ENCODE measurements at regions not wholly inside any gene's neighbourhood (a gene's known extent, or its start where the extent isn't known, plus 50 kb on each side); places are given as distances from the start of the nearest gene placed in this dataset.
"Not testable (repeated sequence)": the region's sequence is repeated elsewhere in the genome, so short reads cannot be mapped to it uniquely, and the experiment has no call there.

DNA sequence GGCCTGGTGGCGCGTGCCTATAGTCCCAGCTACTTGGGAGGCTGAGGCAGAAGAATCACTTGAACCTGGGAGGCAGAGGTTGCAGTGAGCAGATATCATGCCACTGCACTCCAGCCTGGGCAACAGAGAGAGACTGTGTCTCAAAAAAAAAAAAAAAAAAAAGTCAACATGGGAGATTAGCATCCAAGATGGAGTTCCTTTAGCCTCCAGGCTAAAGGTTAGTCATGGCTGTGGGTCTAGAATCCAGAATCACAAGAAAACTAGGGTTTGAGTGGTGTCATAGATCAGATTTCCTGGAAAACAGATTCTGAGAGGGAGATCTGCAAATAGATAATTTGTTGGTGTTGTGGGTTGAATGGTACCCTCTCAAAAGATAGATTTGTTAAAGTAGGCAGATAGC lies 117.2 kb downstream of the CD24 start:
- H3K27me3 Mint-ChIP-seq (ENCODE audit: low read depth); ATAC-seq (replicated peaks in 1 of 2); H3K27ac Mint-ChIP-seq; H3K36me3 Mint-ChIP-seq (ENCODE audit: insufficient read depth in 2 of 2); H3K9me3 Mint-ChIP-seq; H3K4me1 Mint-ChIP-seq (ENCODE audit: low read depth); H3K4me3 Mint-ChIP-seq; DNase-seq: not testable (repeated sequence)

DNA sequence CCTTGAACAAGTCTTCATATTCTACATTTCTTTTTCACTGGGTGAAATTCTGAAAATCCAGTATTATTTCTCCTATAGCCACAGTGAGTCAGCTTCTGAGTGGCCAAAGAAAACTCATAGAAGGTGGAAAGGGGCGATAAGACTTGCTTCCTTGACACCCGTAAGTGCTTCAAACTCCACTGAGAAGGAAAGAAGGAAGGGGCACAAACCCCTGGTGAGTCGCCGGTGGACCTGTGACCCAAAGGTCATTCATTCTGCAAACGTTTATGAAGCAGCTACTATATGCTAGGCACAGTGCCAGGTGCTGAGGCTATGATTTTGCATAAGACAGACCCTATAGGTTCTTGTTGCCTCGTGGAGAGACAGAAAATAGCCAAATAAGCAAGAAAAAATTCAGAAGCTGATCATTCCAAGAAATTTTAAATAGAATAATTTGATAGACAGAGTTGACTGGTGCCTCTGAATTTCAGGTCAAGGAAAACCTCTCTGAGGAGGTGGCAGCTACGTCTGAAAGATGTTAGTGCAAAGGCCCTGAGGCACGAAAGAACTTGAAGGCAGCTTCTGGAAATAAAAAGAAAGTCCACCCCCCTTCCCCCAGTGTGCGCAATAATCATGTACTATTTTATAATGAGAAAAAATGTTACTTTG lies 118.2 kb downstream of the CD24 start:
- Mint-ChIP-seq H3K27ac (no peak overlapping the region), H3K9me3 (peaks cover 2 to 5% of the 10 kb centered on the region in 2 donors), H3K4me1 (ENCODE audit: low read depth) (no peaks in the 10 kb centered on the region), H3K4me3 (no peak overlapping the region), H3K36me3 (ENCODE audit: insufficient read depth in 2 of 2) (peaks cover 0 to 4% of the 10 kb centered on the region in 2 donors), H3K27me3 (ENCODE audit: low read depth) (peaks cover 7% of the 10 kb centered on the region)
- DNase-seq (no peak), ATAC-seq (replicated peaks in 1 of 2) (no peak)

DNA sequence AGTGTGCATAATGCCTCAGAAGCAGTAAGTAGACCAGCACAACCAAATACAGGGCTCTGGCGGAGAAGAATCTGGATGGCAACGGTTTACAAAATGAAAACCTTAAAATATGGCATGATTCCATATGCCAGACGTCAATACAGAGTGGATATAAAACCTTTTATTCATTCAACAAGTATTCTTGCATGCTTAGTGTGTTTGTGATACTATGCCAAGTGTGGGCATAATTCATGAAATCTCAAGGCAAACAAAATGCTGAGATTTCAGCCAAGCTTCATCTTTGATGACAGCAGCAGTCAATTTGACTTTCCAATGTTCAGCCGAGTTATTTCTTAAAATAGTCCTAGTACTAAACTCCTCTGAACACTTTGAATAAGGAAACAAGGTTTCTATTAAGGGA lies 119.4 kb downstream of the CD24 start:
- Mint-ChIP-seq H3K4me3 (no peak overlapping the region), H3K9me3 (peaks cover 0 to 5% of the 10 kb centered on the region in 2 donors), H3K27ac (no peak overlapping the region)

DNA sequence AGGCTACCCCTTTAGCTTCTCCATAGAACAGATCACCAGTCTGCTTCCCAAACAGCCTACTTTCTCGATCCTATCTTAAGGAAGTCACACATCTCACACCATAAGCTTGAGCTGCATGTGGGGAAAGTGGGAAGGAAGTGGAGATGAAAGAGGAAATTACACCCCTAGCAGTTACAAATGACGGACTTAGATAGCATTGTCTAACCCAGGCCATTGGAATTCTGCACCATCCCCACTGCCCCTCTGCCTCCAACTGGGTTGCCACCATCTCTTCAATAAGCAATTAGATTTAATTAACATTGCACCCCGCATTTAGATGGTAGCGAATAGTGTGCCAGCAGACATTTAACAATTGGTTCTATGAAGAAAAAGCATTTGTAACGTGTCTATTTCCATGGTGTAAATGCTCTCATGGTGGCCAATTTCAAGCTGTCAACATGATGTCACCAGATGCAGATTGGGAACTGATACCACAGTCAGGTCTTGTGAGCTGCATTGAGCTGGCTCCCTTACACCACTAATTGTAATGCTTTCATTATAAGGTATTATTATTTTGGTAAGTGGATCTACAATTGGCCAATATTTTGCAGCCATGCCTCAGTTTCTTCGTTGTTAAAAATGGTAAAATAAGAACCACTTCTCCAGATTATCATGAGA lies 124.7 kb downstream of the CD24 start:
- no peak for ATAC-seq (replicated peaks in 1 of 2)
- no peak overlapping the region for H3K27ac Mint-ChIP-seq
- H3K9me3 Mint-ChIP-seq, result peaks cover 0 to 3% of the 10 kb centered on the region in 2 donors
- H3K4me1 Mint-ChIP-seq (ENCODE audit: low read depth), result no peaks in the 10 kb centered on the region
- peaks cover 3% of the 10 kb centered on the region for H3K27me3 Mint-ChIP-seq (ENCODE audit: low read depth)
- H3K4me3 Mint-ChIP-seq, result no peak overlapping the region
- DNase-seq, result no peak
- H3K36me3 Mint-ChIP-seq (ENCODE audit: insufficient read depth in 2 of 2), result no peaks in the 10 kb centered on the region

More for the DNA sequence above, 119.4 kb downstream of the CD24 start:
- Mint-ChIP-seq H3K4me1 (ENCODE audit: low read depth) (no peaks in the 10 kb centered on the region), H3K36me3 (ENCODE audit: insufficient read depth in 2 of 2) (no peaks in the 10 kb centered on the region), H3K27me3 (ENCODE audit: low read depth) (peaks cover 7% of the 10 kb centered on the region)
- no peak for DNase-seq
- ATAC-seq (replicated peaks in 1 of 2), result no peak

DNA sequence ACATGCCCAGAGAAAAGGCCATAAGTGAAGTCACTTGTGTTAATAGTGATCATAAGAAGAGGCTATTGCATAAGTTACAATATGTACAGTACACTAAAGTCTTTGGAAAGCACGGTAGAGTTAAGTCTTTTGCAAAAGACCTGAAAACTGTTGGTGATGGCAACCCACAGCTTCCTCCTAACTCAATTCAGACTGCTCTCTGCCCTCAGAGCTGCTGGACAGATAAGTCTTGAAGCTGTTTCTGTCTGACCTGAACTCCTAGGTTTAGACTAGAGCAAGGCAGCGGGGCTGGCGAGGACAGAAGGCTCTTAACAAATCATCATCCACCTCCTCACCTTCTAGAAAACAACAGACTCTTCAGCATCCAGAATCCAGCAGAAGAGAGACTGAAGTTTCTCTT lies 125.4 kb downstream of the CD24 start:
- Mint-ChIP-seq H3K9me3 (peaks cover 0 to 3% of the 10 kb centered on the region in 2 donors), H3K4me3 (no peak overlapping the region), H3K27ac (no peak overlapping the region), H3K36me3 (ENCODE audit: insufficient read depth in 2 of 2) (no peaks in the 10 kb centered on the region), H3K4me1 (ENCODE audit: low read depth) (no peaks in the 10 kb centered on the region), H3K27me3 (ENCODE audit: low read depth) (no peaks in the 10 kb centered on the region)
- ATAC-seq (replicated peaks in 1 of 2) (no peak), DNase-seq (no peak)

DNA sequence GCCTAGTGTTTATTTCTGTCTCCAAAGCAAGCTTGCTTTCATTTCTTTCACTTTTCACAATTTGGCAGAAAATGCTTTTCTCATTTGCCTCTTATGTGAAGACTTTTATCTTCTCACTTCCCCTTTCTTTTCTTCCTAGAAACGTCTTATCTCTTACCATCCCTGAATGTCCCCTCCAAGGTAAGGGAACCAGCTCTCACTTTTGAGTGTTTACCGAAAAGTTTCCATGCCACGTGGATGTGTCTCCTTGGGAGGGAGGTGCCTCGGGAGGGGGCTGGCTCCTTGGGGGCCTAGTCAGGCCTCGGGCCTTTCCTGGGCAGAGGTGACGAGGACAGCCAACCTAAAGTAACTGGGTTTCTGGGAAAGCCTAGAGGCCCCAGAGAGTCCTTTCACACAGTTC lies 127.4 kb downstream of the CD24 start:
- no peak overlapping the region for H3K4me3 Mint-ChIP-seq
- no peak for ATAC-seq (replicated peaks in 1 of 2)

DNA sequence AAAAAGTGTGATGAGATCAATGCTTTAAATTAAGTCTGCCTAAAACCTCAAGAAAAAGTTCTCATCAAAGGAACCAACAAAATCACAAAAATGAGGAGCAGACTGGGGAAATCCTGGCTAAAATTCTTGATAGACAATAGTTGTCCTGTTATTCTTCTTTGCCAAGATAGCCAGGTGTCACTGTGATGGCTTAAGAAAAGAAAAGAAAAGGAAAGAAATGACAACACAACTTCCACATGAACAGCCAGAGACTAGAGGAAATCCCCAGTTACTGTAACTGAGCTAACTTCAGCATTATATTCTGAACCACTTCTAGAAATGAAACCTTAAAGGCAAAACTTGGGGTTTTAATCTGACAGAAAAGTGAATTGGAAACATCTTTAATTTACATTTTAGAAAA lies 129.6 kb downstream of the CD24 start:
- Mint-ChIP-seq H3K27ac (no peak overlapping the region), H3K36me3 (ENCODE audit: insufficient read depth in 2 of 2) (no peaks in the 10 kb centered on the region), H3K4me1 (ENCODE audit: low read depth) (no peaks in the 10 kb centered on the region), H3K27me3 (ENCODE audit: low read depth) (peaks cover 5% of the 10 kb centered on the region), H3K9me3 (no peaks in the 10 kb centered on the region), H3K4me3 (no peak overlapping the region)
- ATAC-seq (replicated peaks in 1 of 2) (peak in 1 of 2 donors; percentile 45), DNase-seq (no peak)

More for the DNA sequence above, 127.4 kb downstream of the CD24 start:
- no peak for DNase-seq
- peaks cover 0 to under 1% of the 10 kb centered on the region in 2 donors for H3K9me3 Mint-ChIP-seq
- no peaks in the 10 kb centered on the region for H3K36me3 Mint-ChIP-seq (ENCODE audit: insufficient read depth in 2 of 2)
- H3K27me3 Mint-ChIP-seq (ENCODE audit: low read depth), result no peaks in the 10 kb centered on the region
- H3K4me1 Mint-ChIP-seq (ENCODE audit: low read depth), result no peaks in the 10 kb centered on the region
- H3K27ac Mint-ChIP-seq, result no peak overlapping the region

DNA sequence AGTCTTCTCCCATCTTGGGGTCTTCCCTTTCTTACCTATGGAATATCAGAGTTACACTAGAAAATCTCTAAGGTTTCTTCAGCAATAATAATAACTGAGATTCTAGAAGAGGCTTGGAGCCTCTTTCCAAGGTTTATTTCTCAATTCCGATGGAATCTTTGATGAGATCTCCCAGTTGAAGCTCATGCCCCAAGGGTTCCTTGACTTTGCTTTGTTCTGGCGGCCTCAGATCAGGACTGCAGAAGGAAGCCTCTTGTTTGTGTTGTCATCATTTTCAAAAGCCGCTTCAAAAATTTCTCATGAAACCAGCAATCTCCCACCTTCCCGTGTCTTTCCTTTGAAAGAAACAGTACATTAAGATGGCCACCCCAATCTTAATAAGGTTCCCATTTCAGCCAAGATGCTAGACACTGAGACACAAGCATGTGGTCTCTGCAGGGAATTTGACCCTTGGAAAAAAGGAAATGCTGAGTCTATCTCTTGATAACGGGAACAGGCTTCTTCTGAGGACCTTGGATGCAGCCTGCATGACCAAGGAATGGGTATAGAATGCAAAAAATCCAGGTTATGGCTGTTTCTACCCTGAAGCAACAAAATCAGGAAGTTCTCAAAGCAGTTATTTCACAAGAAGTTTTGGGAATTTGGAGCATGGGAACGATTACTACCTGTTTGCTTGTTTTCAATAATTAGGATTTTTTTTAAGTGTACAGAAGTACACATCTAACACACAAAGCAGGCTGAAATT lies 141.6 kb downstream of the CD24 start:
- DNase-seq (no peak), ATAC-seq (replicated peaks in 1 of 2) (no peak)
- H3K4me1 Mint-ChIP-seq (ENCODE audit: low read depth), result no peaks in the 10 kb centered on the region
- H3K9me3 Mint-ChIP-seq, result peaks cover 0 to 2% of the 10 kb centered on the region in 2 donors
- no peak overlapping the region for H3K27ac Mint-ChIP-seq
- H3K27me3 Mint-ChIP-seq (ENCODE audit: low read depth), result peaks cover 8% of the 10 kb centered on the region
- H3K36me3 Mint-ChIP-seq (ENCODE audit: insufficient read depth in 2 of 2), result no peaks in the 10 kb centered on the region
- no peak overlapping the region for H3K4me3 Mint-ChIP-seq

DNA sequence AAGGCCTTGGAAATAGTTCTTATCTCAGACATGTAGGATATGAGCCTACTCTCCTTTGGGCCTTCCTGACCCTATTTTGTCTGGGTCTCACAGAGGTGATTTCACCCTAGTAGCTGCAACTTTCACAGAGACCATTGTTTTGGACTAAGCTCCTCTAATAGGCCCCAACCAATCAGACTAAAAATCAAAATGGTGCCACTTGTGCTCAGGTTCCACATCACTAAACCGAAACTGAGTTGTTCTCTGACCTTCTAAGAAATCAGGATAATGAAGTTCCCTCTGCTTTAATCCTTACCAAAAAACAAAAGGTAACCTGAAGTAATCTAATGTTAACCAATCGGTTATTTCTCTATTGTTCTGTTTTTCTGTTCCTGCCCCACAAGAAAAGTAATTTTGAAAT lies 143.6 kb downstream of the CD24 start:
- Mint-ChIP-seq H3K27me3 (ENCODE audit: low read depth) (no peaks in the 10 kb centered on the region), H3K27ac (no peak overlapping the region), H3K36me3 (ENCODE audit: insufficient read depth in 2 of 2) (no peaks in the 10 kb centered on the region), H3K9me3 (peaks cover 1 to 2% of the 10 kb centered on the region in 2 donors), H3K4me1 (ENCODE audit: low read depth) (no peaks in the 10 kb centered on the region), H3K4me3 (no peak overlapping the region)
- no peak for DNase-seq
- no peak for ATAC-seq (replicated peaks in 1 of 2)

DNA sequence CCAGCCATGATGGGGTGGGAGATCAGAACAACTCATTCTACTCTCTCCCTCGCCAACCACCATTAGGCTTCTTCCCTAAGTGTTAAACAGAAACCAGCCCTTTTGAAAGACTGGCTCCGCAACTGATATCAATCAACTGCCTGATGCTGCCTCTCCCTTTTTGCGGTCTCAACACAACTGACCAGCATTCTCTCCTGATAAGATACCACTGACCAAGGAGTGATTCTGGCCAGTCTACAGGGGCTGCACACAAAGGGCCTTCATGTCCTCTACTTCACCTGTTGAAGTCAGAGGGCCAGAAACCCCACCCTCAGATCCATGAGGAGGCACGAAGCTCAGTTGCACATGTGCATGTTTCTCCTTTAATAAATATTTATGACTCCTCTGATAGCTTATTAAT lies 145.1 kb downstream of the CD24 start:
- H3K9me3 Mint-ChIP-seq, result peaks cover 1 to 2% of the 10 kb centered on the region in 2 donors
- DNase-seq, result no peak
- no peaks in the 10 kb centered on the region for H3K27me3 Mint-ChIP-seq (ENCODE audit: low read depth)
- H3K36me3 Mint-ChIP-seq (ENCODE audit: insufficient read depth in 2 of 2), result no peaks in the 10 kb centered on the region
- no peak overlapping the region for H3K4me3 Mint-ChIP-seq
- no peaks in the 10 kb centered on the region for H3K4me1 Mint-ChIP-seq (ENCODE audit: low read depth)
- H3K27ac Mint-ChIP-seq, result no peak overlapping the region
- ATAC-seq (replicated peaks in 1 of 2), result no peak

DNA sequence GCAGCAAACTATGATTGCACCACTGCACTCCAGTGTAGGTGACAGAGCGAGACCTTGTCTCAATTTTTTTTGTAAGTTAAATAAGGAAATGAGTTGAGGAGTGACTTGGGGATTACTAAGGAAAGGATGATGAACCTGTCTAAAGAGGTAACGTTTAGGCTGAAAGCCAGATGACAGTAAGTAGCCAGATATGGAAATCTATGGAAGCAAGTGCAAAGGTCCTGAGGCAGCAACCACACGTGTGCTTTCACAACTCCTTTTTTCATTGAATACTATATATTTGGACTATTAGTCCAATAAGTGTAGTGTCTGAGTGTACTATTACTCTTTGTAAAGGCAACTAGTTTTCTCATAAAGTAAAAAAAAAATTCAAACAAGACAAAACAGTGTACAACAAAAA lies 147.4 kb downstream of the CD24 start:
- no peaks in the 10 kb centered on the region for H3K36me3 Mint-ChIP-seq (ENCODE audit: insufficient read depth in 2 of 2)
- H3K9me3 Mint-ChIP-seq, result peaks cover 1 to 2% of the 10 kb centered on the region in 2 donors
- DNase-seq (no peak), ATAC-seq (replicated peaks in 1 of 2) (no peak)
- no peak overlapping the region for H3K27ac Mint-ChIP-seq
- H3K4me3 Mint-ChIP-seq, result no peak overlapping the region
- no peaks in the 10 kb centered on the region for H3K27me3 Mint-ChIP-seq (ENCODE audit: low read depth)
- no peaks in the 10 kb centered on the region for H3K4me1 Mint-ChIP-seq (ENCODE audit: low read depth)

DNA sequence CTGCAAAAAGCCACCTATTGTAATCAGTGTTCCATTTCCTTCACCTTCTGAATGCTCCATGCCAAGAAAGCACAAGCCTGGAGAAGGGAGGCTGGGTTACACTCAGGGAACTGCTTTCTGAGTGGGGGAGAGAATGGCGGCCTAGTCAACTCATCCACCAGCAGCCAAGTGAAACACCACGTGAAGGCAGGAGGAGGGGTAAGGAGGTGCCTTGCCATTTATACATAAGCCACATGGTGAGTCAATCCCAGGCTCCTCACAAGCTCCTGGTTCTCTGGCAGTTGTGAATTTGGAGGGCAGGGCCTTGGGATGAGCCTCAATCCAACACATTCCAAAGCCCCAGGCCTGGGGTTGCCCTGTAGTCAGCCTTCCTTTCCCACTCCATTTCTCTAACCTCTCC lies 149.4 kb downstream of the CD24 start:
- Mint-ChIP-seq H3K4me3 (no peak overlapping the region), H3K27ac (no peak overlapping the region), H3K4me1 (ENCODE audit: low read depth) (no peaks in the 10 kb centered on the region), H3K27me3 (ENCODE audit: low read depth) (no peaks in the 10 kb centered on the region), H3K36me3 (ENCODE audit: insufficient read depth in 2 of 2) (no peaks in the 10 kb centered on the region), H3K9me3 (peaks cover 1 to 2% of the 10 kb centered on the region in 2 donors)
- DNase-seq (no peak), ATAC-seq (replicated peaks in 1 of 2) (no peak)

DNA sequence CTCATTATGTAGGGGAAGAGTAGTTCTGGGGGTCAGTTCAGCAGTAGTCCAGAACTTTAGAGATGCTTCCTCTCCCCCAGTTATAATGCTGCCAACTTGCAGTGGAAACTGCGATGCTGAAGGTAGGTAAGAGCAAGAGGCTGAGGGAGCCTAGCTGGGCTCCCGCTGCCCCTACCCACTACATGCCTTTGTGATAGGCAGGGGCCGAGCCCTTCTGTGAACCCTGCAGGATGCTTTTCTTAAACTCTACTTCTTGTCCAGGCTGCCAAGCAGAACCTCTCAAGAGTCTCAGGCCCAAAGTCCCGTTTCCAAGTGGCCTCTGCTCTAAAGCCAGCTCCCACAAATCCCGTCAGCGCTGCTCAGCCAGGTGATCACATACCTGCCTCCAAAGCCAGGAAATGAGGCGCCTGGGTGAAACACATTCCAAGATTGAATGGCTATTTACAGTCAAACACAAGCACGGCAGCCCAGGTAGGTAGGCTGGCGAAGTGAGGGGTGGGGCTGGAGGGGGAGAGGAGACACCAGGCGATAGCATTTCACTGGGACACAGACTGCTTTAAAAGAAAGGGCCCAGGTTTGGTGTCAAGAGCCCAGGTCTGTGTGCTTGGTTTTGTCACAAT lies 150.7 kb downstream of the CD24 start:
- Mint-ChIP-seq H3K36me3 (ENCODE audit: insufficient read depth in 2 of 2) (no peaks in the 10 kb centered on the region), H3K4me1 (ENCODE audit: low read depth) (no peaks in the 10 kb centered on the region), H3K27ac (no peak overlapping the region), H3K4me3 (no peak overlapping the region), H3K27me3 (ENCODE audit: low read depth) (no peaks in the 10 kb centered on the region), H3K9me3 (peaks cover 1 to 2% of the 10 kb centered on the region in 2 donors)
- no peak for DNase-seq
- ATAC-seq (replicated peaks in 1 of 2), result no peak

Data from activated T-cell treated with anti-CD3 and anti-CD28 coated beads, Interleukin-2, amount 50 U/mL, for 72 hours (primary cell).